ENCODE measurements at regions not wholly inside any gene's neighbourhood (a gene's known extent, or its start where the extent isn't known, plus 50 kb on each side); places are given as distances from the start of the nearest gene placed in this dataset.

- H3K27ac ChIP-seq = no peak overlapping the region
- TF ChIP-seq, protein P1, sequence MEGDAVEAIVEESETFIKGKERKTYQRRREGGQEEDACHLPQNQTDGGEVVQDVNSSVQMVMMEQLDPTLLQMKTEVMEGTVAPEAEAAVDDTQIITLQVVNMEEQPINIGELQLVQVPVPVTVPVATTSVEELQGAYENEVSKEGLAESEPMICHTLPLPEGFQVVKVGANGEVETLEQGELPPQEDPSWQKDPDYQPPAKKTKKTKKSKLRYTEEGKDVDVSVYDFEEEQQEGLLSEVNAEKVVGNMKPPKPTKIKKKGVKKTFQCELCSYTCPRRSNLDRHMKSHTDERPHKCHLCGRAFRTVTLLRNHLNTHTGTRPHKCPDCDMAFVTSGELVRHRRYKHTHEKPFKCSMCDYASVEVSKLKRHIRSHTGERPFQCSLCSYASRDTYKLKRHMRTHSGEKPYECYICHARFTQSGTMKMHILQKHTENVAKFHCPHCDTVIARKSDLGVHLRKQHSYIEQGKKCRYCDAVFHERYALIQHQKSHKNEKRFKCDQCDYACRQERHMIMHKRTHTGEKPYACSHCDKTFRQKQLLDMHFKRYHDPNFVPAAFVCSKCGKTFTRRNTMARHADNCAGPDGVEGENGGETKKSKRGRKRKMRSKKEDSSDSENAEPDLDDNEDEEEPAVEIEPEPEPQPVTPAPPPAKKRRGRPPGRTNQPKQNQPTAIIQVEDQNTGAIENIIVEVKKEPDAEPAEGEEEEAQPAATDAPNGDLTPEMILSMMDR (conservative IDR thresholded peaks at IDR 0.05) = no peak
Measured at GRCh38 chr22:22735695-22736611, 91.5 kb downstream of the GGTLC2 start.

DNA sequence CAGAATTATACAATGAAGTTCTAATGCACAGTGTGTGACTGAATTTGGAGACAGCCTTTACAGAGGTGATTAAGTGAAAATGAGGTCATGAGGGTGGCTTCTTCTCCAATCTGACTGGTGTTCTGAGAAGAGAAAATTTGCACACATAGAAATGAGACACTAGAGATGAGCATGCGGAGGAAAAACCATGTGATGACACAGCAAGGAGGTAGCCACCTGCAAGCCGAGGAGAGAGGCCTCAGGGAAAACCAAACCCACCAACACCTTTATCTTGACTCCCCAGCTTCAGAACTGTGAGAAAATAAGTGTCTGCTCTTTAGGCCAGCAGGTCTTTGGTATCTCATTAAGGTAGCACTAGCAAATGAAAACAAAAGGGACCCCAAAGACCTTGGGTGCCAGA, 93.2 kb downstream of the GGTLC2 start:
- TF ChIP-seq, protein P1 (conservative IDR thresholded peaks at IDR 0.05) = no peak
- no peak overlapping the region for H3K27ac ChIP-seq

GRCh38 chr22:22738959-22739585, 94.7 kb downstream of the GGTLC2 start:
- no peak overlapping the region for H3K27ac ChIP-seq
- TF ChIP-seq, protein P1 (conservative IDR thresholded peaks at IDR 0.05) = no peak

DNA sequence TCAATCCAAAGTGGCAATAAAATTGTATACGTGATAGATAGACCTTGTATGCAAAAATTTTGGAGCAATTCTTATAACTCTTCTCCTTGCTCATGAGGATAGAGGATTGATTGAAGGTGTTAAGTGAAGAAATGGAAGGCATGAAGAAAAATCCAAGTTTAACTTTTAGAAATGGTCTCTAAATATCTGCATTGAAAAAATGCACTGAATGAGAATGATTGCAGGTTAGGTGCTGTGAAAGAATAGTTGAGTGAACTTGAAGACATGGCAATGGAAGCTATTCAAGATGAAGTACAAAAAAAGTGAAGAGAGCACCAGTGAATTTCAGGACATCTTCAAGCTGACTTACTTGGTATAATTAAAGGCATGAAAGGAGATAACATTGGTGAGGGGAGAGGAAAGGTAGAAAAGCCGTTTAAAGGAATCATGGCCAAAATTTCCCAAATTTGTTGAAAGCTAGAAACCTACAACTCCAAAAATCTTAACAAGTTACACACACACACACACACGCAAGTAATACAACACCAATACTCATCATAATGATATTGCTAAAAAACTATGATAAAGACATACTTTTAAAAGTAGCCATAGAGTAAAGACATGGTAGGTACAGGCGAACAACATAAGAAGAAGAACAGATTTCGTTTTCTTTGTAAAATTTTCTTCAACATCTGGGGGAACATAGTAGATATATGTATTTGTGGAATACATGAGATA, 96.3 kb downstream of the GGTLC2 start:
- TF ChIP-seq, protein P1 (conservative IDR thresholded peaks at IDR 0.05) = no peak
- no peak overlapping the region for H3K27ac ChIP-seq

DNA sequence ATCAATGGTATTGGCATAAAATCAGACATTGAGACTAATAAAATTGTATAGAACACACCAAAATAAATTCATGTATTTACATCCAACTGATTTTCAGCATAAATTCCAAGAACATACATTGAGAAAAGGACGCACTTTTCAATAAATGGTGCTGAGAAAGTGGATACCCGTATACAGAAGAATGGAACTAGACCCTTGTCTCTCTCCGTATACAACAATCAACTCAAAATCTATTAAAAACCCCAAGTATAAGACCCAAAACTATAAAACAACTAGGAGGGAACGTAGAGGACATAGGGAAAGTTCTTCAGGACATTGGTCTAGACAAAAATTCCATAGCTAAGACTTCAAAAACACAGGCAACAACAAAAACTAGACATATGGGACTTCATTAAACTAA, 97.4 kb downstream of the GGTLC2 start:
- TF ChIP-seq, protein P1 (conservative IDR thresholded peaks at IDR 0.05) = no peak
- no peak overlapping the region for H3K27ac ChIP-seq

GRCh38 chr22:22742641-22743040, 98.2 kb downstream of the GGTLC2 start:
- TF ChIP-seq, protein P1 (conservative IDR thresholded peaks at IDR 0.05) = no peak

More at GRCh38 chr22:22742641-22743040, 98.2 kb downstream of the GGTLC2 start:
- no peak overlapping the region for H3K27ac ChIP-seq
